ENCODE measurements at regions not wholly inside any gene's neighbourhood (a gene's known extent, or its start where the extent isn't known, plus 50 kb on each side); places are given as distances from the start of the nearest gene placed in this dataset.

DNA sequence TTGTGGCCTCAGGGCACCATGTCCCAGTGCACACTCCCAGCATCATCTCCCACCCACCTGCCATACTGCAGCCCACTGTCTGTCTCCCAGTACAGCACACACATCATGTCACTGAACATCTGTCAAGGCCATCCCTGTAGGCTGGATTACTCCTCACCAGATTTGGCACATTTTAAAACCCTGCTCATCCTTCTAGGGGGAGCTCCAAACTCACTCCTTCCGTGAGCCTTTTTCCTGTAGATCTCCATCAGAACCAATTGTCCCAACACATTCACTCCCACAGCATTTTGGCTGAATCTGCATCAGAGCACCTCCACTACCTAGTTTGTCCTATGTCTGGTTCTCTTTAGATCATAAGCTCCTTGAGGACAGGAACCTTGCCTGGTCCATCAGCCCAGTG, 58.6 kb upstream of the GRIK3 start:
- H3K4me2 ChIP-seq (ENCODE audit: insufficient read depth, insufficient read length, low read length), result no peak overlapping the region
- H2AK5ac ChIP-seq (ENCODE audit: insufficient read length, low read length), result no peak overlapping the region
- no peak overlapping the region for H3T11ph ChIP-seq (ENCODE audit: low read length)
- DNase-seq, result no peak
- TF ChIP-seq, protein P1, sequence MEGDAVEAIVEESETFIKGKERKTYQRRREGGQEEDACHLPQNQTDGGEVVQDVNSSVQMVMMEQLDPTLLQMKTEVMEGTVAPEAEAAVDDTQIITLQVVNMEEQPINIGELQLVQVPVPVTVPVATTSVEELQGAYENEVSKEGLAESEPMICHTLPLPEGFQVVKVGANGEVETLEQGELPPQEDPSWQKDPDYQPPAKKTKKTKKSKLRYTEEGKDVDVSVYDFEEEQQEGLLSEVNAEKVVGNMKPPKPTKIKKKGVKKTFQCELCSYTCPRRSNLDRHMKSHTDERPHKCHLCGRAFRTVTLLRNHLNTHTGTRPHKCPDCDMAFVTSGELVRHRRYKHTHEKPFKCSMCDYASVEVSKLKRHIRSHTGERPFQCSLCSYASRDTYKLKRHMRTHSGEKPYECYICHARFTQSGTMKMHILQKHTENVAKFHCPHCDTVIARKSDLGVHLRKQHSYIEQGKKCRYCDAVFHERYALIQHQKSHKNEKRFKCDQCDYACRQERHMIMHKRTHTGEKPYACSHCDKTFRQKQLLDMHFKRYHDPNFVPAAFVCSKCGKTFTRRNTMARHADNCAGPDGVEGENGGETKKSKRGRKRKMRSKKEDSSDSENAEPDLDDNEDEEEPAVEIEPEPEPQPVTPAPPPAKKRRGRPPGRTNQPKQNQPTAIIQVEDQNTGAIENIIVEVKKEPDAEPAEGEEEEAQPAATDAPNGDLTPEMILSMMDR (conservative IDR thresholded peaks at IDR 0.05), result peak; percentile 27; the same call in 2 of the 3 replicates
- H2AFZ ChIP-seq (ENCODE audit: low read length), result no peak overlapping the region
- no CpG with 5 or more reads among the region's 1 CpG for WGBS (ENCODE audit: extremely low coverage, insufficient read length, low lambda C conversion rate)
- no peak overlapping the region for H3K23ac ChIP-seq (ENCODE audit: insufficient read length, low read depth, low read length)
- H2BK20ac ChIP-seq (ENCODE audit: low read depth, low read length, poor library complexity, severe bottlenecking), result no peak overlapping the region
- H2BK120ac ChIP-seq (ENCODE audit: low read depth, low read length, poor library complexity, severe bottlenecking), result no peak overlapping the region
- H3K27ac ChIP-seq (ENCODE audit: insufficient read length, low read depth, low read length), result no peak overlapping the region
- no peak overlapping the region for H3K56ac ChIP-seq (ENCODE audit: insufficient read length, low read depth, low read length)
- no peaks in the 10 kb centered on the region for H3K4me1 ChIP-seq (ENCODE audit: insufficient read depth, low read length)
- Mint-ChIP-seq H3K4me3 (no peak overlapping the region), H3K9me3 (no peaks in the 10 kb centered on the region), H3K36me3 (ENCODE audit: insufficient read depth in 1 of 3, low read depth in 3 of 3) (no peaks in the 10 kb centered on the region), H3K4me1 (peaks cover 15 to 17% of the 10 kb centered on the region in 2 experiments), H3K27ac (no peak overlapping the region), H3K27me3 (ENCODE audit: low read depth) (peaks cover 9% of the 10 kb centered on the region)
- no peak overlapping the region for H2BK15ac ChIP-seq (ENCODE audit: low read depth, low read length)
- no peak overlapping the region for H3K14ac ChIP-seq (ENCODE audit: insufficient read depth, low read length)
- H3K9me3 ChIP-seq (ENCODE audit: control insufficient read depth, low read depth, low read length), result no peaks in the 10 kb centered on the region
- H3K9ac ChIP-seq (ENCODE audit: extremely low read depth, insufficient read length, low read length), result no peak overlapping the region
- H2BK5ac ChIP-seq (ENCODE audit: insufficient read length, low read length), result no peak overlapping the region
- no peak overlapping the region for H3K4ac ChIP-seq (ENCODE audit: low read depth, low read length)
- H3K79me1 ChIP-seq (ENCODE audit: insufficient read depth, low read depth, low read length, poor library complexity, severe bottlenecking), result no peaks in the 10 kb centered on the region
- no peaks in the 10 kb centered on the region for H4K20me1 ChIP-seq (ENCODE audit: control insufficient read depth, insufficient read depth, insufficient read length)
- no peak overlapping the region for H4K91ac ChIP-seq (ENCODE audit: insufficient read length, low read depth, low read length)
- H4K5ac ChIP-seq (ENCODE audit: insufficient read length, low read depth, low read length), result no peak overlapping the region
- H3K23me2 ChIP-seq (ENCODE audit: insufficient read length, low read depth, low read length, poor library complexity, severe bottlenecking), result no peaks in the 10 kb centered on the region
- H3K27me3 ChIP-seq (ENCODE audit: insufficient read depth, low read length), result no peaks in the 10 kb centered on the region
- H4K8ac ChIP-seq (replicated peaks; ENCODE audit: insufficient read length, low read depth, low read length), result no peak overlapping the region
- no peaks in the 10 kb centered on the region for H3K79me2 ChIP-seq (ENCODE audit: insufficient read depth, low read length)
- H3K18ac ChIP-seq (ENCODE audit: insufficient read length, low read depth, low read length), result no peak overlapping the region
- no peak overlapping the region for H2BK12ac ChIP-seq (ENCODE audit: insufficient read length, low read depth, low read length)

Data from H9 (cell line).